ENCODE measurements at regions not wholly inside any gene's neighbourhood (a gene's known extent, or its start where the extent isn't known, plus 50 kb on each side); places are given as distances from the start of the nearest gene placed in this dataset.
A peak's percentile ranks its signal among the peaks of the same experiment; 100 is the strongest.

- DNase-seq = no peak
Observed at GRCh38 chr16:49127103-49127502, 154.5 kb downstream of the CBLN1 start.

GRCh38 chr16:49121636-49122035, 160.0 kb downstream of the CBLN1 start:
- no peak for DNase-seq

- DNase-seq = no peak
Observed at GRCh38 chr16:49120631-49121030, 161.0 kb downstream of the CBLN1 start.

GRCh38 chr16:49116873-49117272, 164.8 kb downstream of the CBLN1 start:
- DNase-seq = no peak

GRCh38 chr16:49115956-49116355, 165.7 kb downstream of the CBLN1 start:
- no peak for DNase-seq

- no peak for DNase-seq
Observed at GRCh38 chr16:49112754-49113153, 168.9 kb downstream of the CBLN1 start.

- DNase-seq = no peak
Observed at GRCh38 chr16:49111351-49111750, 170.3 kb downstream of the CBLN1 start.

- no peak for DNase-seq
Observed at GRCh38 chr16:49108611-49109010, 173.0 kb downstream of the CBLN1 start.

GRCh38 chr16:49103298-49103697, 178.3 kb downstream of the CBLN1 start:
- DNase-seq = no peak

GRCh38 chr16:49101997-49102396, 179.6 kb downstream of the CBLN1 start:
- no peak for DNase-seq

- no peak for DNase-seq
Observed at GRCh38 chr16:49100366-49100765, 181.3 kb downstream of the CBLN1 start.

GRCh38 chr16:49097964-49098363, 183.7 kb downstream of the CBLN1 start:
- no peak for DNase-seq

GRCh38 chr16:49096176-49096945, 185.3 kb downstream of the CBLN1 start:
- no peak for DNase-seq

GRCh38 chr16:49095539-49095938, 186.1 kb downstream of the CBLN1 start:
- no peak for DNase-seq

GRCh38 chr16:49094471-49094870, 187.2 kb downstream of the CBLN1 start:
- DNase-seq = peak; percentile 4 to 45

- DNase-seq = peak in 1 of 2 donors; percentile 8
Observed at GRCh38 chr16:49093939-49094338, 187.7 kb downstream of the CBLN1 start.

- no peak for DNase-seq
Observed at GRCh38 chr16:49092704-49093103, 188.9 kb downstream of the CBLN1 start.

- DNase-seq = no peak
Observed at GRCh38 chr16:49089533-49089932, 192.1 kb downstream of the CBLN1 start.

GRCh38 chr16:49089039-49089438, 192.6 kb downstream of the CBLN1 start:
- DNase-seq = no peak

GRCh38 chr16:49085686-49086085, 196.0 kb downstream of the CBLN1 start:
- DNase-seq = no peak

GRCh38 chr16:49084628-49085390, 196.8 kb downstream of the CBLN1 start:
- DNase-seq = no peak

GRCh38 chr16:49081554-49081953, 200.1 kb downstream of the CBLN1 start:
- DNase-seq = no peak

GRCh38 chr16:49081086-49081485, 200.6 kb downstream of the CBLN1 start:
- no peak for DNase-seq

GRCh38 chr16:49078571-49078970, 203.1 kb downstream of the CBLN1 start:
- DNase-seq = no peak
